RWPE1 (cell line): ENCODE measurements at regions not wholly inside any gene's neighbourhood (a gene's known extent, or its start where the extent isn't known, plus 50 kb on each side); places are given as distances from the start of the nearest gene placed in this dataset.
"Not testable (repeated sequence)": the region's sequence is repeated elsewhere in the genome, so short reads cannot be mapped to it uniquely, and the experiment has no call there.

Source experiments
- CTCF ChIA-PET: fragments of 350-600 bp; sonication (Branson Sonifier 250); formaldehyde crosslinking; extraction: SDS; loops from one replicate; lab custom pipeline; 2021; lab: Yijun Ruan, JAX
- POLR2A ChIA-PET: fragments of 400-600 bp; formaldehyde crosslinking; extraction: SDS; loops from one replicate; lab custom pipeline; 2020; ENCODE audit warnings: antibody characterized with exemption; ENCODE audit not compliant: low non-redundant PET; lab: Yijun Ruan, JAX
- DNase-seq: peaks from one replicate; pipeline ENCODE4 v3.0.0; 2012; ENCODE audit warnings: low spot score
- H3K27ac ChIP-seq: fragments of 450-650 bp; 2 replicates; pipeline ENCODE4 v1.5.1; 2017
- CTCF ChIP-seq: fragments of 450-650 bp; conservative IDR thresholded peaks from 2 replicates; pipeline ENCODE4 v1.5.1; 2017; ENCODE audit warnings: low read depth, mild to moderate bottlenecking

- no peak overlapping the region for H3K27ac ChIP-seq
- TF ChIP-seq CTCF, result no peak
- CTCF ChIA-PET, result no interaction called here
- no peak for DNase-seq
- POLR2A ChIA-PET, result no interaction called here
Measured at GRCh38 chr17:68097161-68097805, 61.7 kb downstream of the KPNA2 start.

- CTCF ChIA-PET, POLR2A ChIA-PET: not testable (repeated sequence)
Measured at GRCh38 chr17:68099341-68099753, 63.8 kb downstream of the KPNA2 start.

GRCh38 chr17:68100000-68100641 lies 64.6 kb downstream of the KPNA2 start:
- H3K27ac ChIP-seq, result no peak overlapping the region
- TF ChIP-seq CTCF, result no peak
- CTCF ChIA-PET, result no interaction called here
- no peak for DNase-seq
- POLR2A ChIA-PET, result no interaction called here

More at GRCh38 chr17:68099341-68099753, 63.8 kb downstream of the KPNA2 start:
- H3K27ac ChIP-seq, DNase-seq: not testable (repeated sequence)

GRCh38 chr17:68101075-68101986 lies 65.8 kb downstream of the KPNA2 start:
- peak overlapping the region; percentile 78 for H3K27ac ChIP-seq
- peak; percentile 87 for DNase-seq
- no peak for TF ChIP-seq CTCF
- ChIA-PET POLR2A (no interaction called here), CTCF (interaction anchor here (0.6 kb wide), 1 partner anchor 78 kb away, joined by 3 read pairs; no protein-coding TSS in a partner anchor)

- H3K27ac ChIP-seq, result peak overlapping the region; percentile 78
- DNase-seq, result peak; percentile 12
- POLR2A ChIA-PET, result no interaction called here
- TF ChIP-seq CTCF, result no peak
- CTCF ChIA-PET, result interaction anchor here (1.0 kb wide), 1 partner anchor 26 kb away, joined by 3 read pairs; no protein-coding TSS in a partner anchor
Measured at GRCh38 chr17:68101987-68102314, 66.4 kb downstream of the KPNA2 start.

- DNase-seq, result peak; percentile 12
- H3K27ac ChIP-seq, result peak overlapping the region; percentile 78
- TF ChIP-seq CTCF, result no peak
- POLR2A ChIA-PET, result no interaction called here
- CTCF ChIA-PET, result interaction anchor here (1.0 kb wide), 1 partner anchor 25 kb away, joined by 3 read pairs; no protein-coding TSS in a partner anchor
Measured at GRCh38 chr17:68102318-68102758, 66.8 kb downstream of the KPNA2 start.
